ENCODE measurements at regions not wholly inside any gene's neighbourhood (a gene's known extent, or its start where the extent isn't known, plus 50 kb on each side); places are given as distances from the start of the nearest gene placed in this dataset.

DNA sequence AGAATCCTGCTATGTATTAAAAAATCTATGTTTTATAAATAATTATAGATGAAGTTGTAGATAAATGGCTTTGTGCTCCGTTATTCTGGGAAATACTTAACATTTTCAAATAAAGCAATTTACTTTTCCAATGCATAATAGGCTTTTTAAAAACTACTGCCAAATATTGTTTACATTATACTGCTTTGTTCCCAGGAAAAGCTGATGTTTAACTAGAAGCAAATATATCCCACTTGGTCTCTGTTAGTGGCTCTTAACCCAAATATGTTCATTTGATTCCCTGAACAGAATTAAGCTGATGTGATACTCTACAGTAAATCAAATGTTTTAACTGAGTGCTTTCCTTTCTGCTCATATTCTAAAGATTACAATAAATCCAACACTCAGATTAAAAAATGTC lies 326.3 kb downstream of the SLCO4C1 start (continued):
- TF ChIP-seq, protein P1, sequence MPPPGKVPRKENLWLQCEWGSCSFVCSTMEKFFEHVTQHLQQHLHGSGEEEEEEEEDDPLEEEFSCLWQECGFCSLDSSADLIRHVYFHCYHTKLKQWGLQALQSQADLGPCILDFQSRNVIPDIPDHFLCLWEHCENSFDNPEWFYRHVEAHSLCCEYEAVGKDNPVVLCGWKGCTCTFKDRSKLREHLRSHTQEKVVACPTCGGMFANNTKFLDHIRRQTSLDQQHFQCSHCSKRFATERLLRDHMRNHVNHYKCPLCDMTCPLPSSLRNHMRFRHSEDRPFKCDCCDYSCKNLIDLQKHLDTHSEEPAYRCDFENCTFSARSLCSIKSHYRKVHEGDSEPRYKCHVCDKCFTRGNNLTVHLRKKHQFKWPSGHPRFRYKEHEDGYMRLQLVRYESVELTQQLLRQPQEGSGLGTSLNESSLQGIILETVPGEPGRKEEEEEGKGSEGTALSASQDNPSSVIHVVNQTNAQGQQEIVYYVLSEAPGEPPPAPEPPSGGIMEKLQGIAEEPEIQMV (tag; conservative IDR thresholded peaks at IDR 0.05; ENCODE audit: low read depth), result no peak
- TF ChIP-seq, protein P2, sequence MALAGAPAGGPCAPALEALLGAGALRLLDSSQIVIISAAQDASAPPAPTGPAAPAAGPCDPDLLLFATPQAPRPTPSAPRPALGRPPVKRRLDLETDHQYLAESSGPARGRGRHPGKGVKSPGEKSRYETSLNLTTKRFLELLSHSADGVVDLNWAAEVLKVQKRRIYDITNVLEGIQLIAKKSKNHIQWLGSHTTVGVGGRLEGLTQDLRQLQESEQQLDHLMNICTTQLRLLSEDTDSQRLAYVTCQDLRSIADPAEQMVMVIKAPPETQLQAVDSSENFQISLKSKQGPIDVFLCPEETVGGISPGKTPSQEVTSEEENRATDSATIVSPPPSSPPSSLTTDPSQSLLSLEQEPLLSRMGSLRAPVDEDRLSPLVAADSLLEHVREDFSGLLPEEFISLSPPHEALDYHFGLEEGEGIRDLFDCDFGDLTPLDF (CRISPR knock-in tag; IDR thresholded peaks at IDR 0.05), result no peak
- no peak for TF ChIP-seq RNF2 (IDR thresholded peaks at IDR 0.05)
- TF ChIP-seq ZNF12 (CRISPR knock-in tag; IDR thresholded peaks at IDR 0.05), result no peak
- no peak for TF ChIP-seq CC2D1A (IDR thresholded peaks at IDR 0.05)

DNA sequence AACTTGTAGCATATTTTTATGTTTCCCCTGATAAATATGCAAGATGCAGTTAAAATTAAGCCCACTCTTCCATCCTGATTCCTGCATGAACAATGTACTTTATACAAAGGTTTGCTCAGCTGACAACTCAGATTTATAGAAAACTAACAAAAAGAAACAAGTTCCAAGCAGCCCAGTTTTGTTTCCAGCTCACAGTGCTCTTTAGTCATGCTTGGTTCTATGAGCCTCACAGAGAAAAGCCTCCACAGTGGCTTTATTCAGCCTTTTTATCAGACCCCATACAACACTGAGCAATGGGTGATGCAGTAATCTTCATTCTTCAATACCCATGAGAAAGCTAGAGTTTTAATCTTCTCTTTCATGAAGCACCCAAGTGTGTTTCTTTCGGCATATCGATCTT lies 329.6 kb downstream of the SLCO4C1 start:
- Histone ChIP-seq H3K27me3 (ENCODE audit: control insufficient read depth in 2 of 2, insufficient read depth in 2 of 2, low read length in 2 of 2) (no peaks in the 10 kb centered on the region), H2AFZ (ENCODE audit: low read depth, low read length) (no peak overlapping the region), H3K9me1 (ENCODE audit: control insufficient read depth, insufficient read depth, low read length) (no peaks in the 10 kb centered on the region), H4K20me1 (replicated peaks; ENCODE audit: control insufficient read depth, insufficient read depth, low read length) (no peaks in the 10 kb centered on the region), H3K27ac (ENCODE audit: extremely low read depth, low read depth, low read length) (no peak overlapping the region), H3K79me2 (ENCODE audit: control insufficient read depth, insufficient read depth, low read length) (no peaks in the 10 kb centered on the region), H3K4me1 (replicated peaks in 1 of 2; ENCODE audit: control insufficient read depth in 2 of 2, insufficient read depth in 2 of 2, low read length in 2 of 2) (no peaks in the 10 kb centered on the region), H3K9ac (ENCODE audit: insufficient read depth in 1 of 2, low read depth in 2 of 2, low read length in 2 of 2) (no peak overlapping the region), H3K4me2 (ENCODE audit: insufficient read depth, low read length) (no peak overlapping the region), H3K9me3 (replicated peaks; ENCODE audit: control insufficient read depth, insufficient read depth, low read depth, low read length) (no peaks in the 10 kb centered on the region), H3K36me3 (ENCODE audit: control insufficient read depth, insufficient read depth, low read length) (no peaks in the 10 kb centered on the region), H3K4me3 (no peak overlapping the region)
- CTCF ChIA-PET (ENCODE audit: low intra/inter-chr PET ratio), result no interaction called here
- in situ Hi-C loops (cut with MboI) (no loop called here), intact Hi-C loops (cut with micrococcal nuclease) (no loop called here)
- DNase-seq (ENCODE audit: extremely low read depth in 1 of 4, low spot score in 3 of 4) (no peak), FAIRE-seq (no peak), ATAC-seq (no peak)
- no TSS peak for BruUV-seq (replicated peaks)
- WGBS (ENCODE audit: insufficient coverage, low coverage, missing lambda C conversion rate), result 0% methylated on average over 2 of the region's 2 CpGs
- TF ChIP-seq ZBTB7A (IDR thresholded peaks at IDR 0.05; ENCODE audit: borderline replicate concordance, control insufficient read depth, low read depth, low read length), result no peak
- TF ChIP-seq MAZ (CRISPR knock-in tag; conservative IDR thresholded peaks at IDR 0.05 in 1 of 2, IDR thresholded peaks at IDR 0.05 in 1 of 2), result no peak
- no peak for TF ChIP-seq ZFP1 (CRISPR knock-in tag; IDR thresholded peaks at IDR 0.05)
- TF ChIP-seq ILF3 (IDR thresholded peaks at IDR 0.05; ENCODE audit: borderline replicate concordance), result no peak
- no peak for TF ChIP-seq ZNF444 (CRISPR knock-in tag; IDR thresholded peaks at IDR 0.05)
- TF ChIP-seq, protein P3, sequence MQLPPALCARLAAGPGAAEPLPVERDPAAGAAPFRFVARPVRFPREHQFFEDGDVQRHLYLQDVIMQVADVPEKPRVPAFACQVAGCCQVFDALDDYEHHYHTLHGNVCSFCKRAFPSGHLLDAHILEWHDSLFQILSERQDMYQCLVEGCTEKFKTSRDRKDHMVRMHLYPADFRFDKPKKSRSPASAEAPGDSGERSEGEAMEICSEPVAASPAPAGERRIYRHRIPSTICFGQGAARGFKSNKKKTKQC (CRISPR knock-in tag; IDR thresholded peaks at IDR 0.05), result no peak
- TF ChIP-seq HNRNPUL1 (IDR thresholded peaks at IDR 0.05; ENCODE audit: low read length), result no peak
- TF ChIP-seq TEAD2 (tag; IDR thresholded peaks at IDR 0.05), result no peak
- TF ChIP-seq, protein P4, sequence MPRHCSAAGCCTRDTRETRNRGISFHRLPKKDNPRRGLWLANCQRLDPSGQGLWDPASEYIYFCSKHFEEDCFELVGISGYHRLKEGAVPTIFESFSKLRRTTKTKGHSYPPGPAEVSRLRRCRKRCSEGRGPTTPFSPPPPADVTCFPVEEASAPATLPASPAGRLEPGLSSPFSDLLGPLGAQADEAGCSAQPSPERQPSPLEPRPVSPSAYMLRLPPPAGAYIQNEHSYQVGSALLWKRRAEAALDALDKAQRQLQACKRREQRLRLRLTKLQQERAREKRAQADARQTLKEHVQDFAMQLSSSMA (CRISPR knock-in tag; IDR thresholded peaks at IDR 0.05), result no peak
- TF ChIP-seq MEF2A (IDR thresholded peaks at IDR 0.05; ENCODE audit: control insufficient read depth, low read depth, low read length), result no peak
- TF ChIP-seq, protein P5, sequence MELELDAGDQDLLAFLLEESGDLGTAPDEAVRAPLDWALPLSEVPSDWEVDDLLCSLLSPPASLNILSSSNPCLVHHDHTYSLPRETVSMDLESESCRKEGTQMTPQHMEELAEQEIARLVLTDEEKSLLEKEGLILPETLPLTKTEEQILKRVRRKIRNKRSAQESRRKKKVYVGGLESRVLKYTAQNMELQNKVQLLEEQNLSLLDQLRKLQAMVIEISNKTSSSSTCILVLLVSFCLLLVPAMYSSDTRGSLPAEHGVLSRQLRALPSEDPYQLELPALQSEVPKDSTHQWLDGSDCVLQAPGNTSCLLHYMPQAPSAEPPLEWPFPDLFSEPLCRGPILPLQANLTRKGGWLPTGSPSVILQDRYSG (tag; conservative IDR thresholded peaks at IDR 0.05; ENCODE audit: low read depth), result no peak
- TF ChIP-seq JUND (IDR thresholded peaks at IDR 0.05; ENCODE audit: borderline replicate concordance, low read depth, low read length), result no peak
- TF ChIP-seq JUND (tag; IDR thresholded peaks at IDR 0.05; ENCODE audit: borderline replicate concordance, low read depth, low read length), result no peak
- no peak for TF ChIP-seq NCOA1 (IDR thresholded peaks at IDR 0.05; ENCODE audit: low read depth)
- POLR2A ChIA-PET, result no interaction called here

All from K562 (cell line).